ENCODE measurements at regions not wholly inside any gene's neighbourhood (a gene's known extent, or its start where the extent isn't known, plus 50 kb on each side); places are given as distances from the start of the nearest gene placed in this dataset.

DNA sequence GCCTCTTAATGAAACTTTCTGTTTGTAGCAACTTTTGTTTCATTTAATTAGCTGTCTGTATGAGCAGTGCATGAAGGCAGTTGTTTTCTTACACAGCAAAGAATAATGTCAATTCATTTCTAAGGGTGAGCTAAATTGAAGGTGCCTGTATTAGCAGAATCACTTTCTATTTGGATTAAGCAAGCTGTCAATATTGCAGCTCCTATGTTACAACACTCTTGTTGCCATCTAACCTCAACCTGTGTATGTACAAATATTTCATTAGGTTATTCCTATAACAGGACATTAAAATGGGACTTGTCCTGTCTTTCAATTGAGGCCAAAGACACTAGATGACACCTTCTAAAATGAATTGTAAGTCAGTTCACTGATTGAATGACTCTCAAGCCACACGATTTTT is 647.5 kb downstream of the UTRN start:
- TF ChIP-seq, protein P1, sequence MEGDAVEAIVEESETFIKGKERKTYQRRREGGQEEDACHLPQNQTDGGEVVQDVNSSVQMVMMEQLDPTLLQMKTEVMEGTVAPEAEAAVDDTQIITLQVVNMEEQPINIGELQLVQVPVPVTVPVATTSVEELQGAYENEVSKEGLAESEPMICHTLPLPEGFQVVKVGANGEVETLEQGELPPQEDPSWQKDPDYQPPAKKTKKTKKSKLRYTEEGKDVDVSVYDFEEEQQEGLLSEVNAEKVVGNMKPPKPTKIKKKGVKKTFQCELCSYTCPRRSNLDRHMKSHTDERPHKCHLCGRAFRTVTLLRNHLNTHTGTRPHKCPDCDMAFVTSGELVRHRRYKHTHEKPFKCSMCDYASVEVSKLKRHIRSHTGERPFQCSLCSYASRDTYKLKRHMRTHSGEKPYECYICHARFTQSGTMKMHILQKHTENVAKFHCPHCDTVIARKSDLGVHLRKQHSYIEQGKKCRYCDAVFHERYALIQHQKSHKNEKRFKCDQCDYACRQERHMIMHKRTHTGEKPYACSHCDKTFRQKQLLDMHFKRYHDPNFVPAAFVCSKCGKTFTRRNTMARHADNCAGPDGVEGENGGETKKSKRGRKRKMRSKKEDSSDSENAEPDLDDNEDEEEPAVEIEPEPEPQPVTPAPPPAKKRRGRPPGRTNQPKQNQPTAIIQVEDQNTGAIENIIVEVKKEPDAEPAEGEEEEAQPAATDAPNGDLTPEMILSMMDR (IDR thresholded peaks at IDR 0.05), result no peak
- no peak for TF ChIP-seq POLR2A (IDR thresholded peaks at IDR 0.05)
- H3K27me3 ChIP-seq, result no peaks in the 10 kb centered on the region
- H3K36me3 ChIP-seq, result no peaks in the 10 kb centered on the region
- H3K9me3 ChIP-seq, result no peaks in the 10 kb centered on the region
- intact Hi-C loops (cut with DNase I; ENCODE audit: low total_unique reads), result no loop called here
- no peaks in the 10 kb centered on the region for H3K4me1 ChIP-seq
- no peak for DNase-seq
- H3K27ac ChIP-seq, result no peak overlapping the region
- H3K4me3 ChIP-seq, result no peak overlapping the region

DNA sequence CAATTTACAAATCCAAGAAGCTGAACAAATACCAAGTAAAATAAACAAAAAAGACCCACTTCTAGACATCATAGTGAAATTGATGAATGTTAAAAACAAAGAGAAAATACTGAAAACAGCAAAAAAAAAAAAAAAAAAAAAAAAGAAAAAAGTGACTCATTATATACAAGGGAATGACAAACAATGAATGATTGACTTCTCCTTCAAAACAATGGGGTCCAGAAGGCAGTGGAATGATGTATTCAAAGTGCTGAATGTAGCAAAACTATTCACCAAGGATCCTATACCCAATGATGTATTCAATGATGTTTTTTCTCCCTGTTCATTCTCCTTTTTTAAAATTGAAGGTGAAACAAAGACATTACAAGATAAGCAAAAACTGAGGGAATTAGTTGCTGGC is 650.0 kb downstream of the UTRN start:
- Histone ChIP-seq H3K4me1 (no peaks in the 10 kb centered on the region), H3K4me3 (no peak overlapping the region), H3K36me3 (no peaks in the 10 kb centered on the region), H3K9me3 (no peaks in the 10 kb centered on the region), H3K27me3 (no peaks in the 10 kb centered on the region), H3K27ac (no peak overlapping the region)
- intact Hi-C loops (cut with DNase I; ENCODE audit: low total_unique reads), result no loop called here
- DNase-seq, result no peak
- TF ChIP-seq POLR2A (IDR thresholded peaks at IDR 0.05), result no peak
- TF ChIP-seq, protein P1 (IDR thresholded peaks at IDR 0.05), result no peak

DNA sequence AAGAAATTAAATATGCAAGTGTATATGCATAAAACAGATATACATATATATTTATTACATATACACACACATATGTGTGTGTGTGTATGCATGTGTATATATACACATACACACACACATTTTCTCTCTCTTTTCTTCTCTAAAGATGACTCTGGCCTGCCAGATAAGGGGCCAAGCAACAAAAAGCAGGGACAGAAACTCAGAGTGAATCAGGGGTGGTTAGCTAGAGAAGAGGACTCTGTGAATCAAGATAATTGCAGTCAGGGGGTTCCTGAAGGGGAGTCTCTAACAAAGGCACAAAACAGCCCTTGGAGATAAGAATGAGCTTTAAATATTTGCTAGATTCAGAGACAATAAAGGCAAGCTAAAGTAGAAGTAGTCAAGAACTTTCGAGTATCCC is 650.5 kb downstream of the UTRN start:
- Histone ChIP-seq H3K27ac (no peak overlapping the region), H3K9me3 (no peaks in the 10 kb centered on the region), H3K36me3 (no peaks in the 10 kb centered on the region), H3K4me1 (peaks cover 0 to 1% of the 10 kb centered on the region in 2 donors), H3K27me3 (no peaks in the 10 kb centered on the region), H3K4me3 (no peak overlapping the region)
- intact Hi-C loops (cut with DNase I; ENCODE audit: low total_unique reads), result no loop called here
- DNase-seq, result no peak
- no peak for TF ChIP-seq POLR2A (IDR thresholded peaks at IDR 0.05)
- TF ChIP-seq, protein P1 (IDR thresholded peaks at IDR 0.05), result no peak

DNA sequence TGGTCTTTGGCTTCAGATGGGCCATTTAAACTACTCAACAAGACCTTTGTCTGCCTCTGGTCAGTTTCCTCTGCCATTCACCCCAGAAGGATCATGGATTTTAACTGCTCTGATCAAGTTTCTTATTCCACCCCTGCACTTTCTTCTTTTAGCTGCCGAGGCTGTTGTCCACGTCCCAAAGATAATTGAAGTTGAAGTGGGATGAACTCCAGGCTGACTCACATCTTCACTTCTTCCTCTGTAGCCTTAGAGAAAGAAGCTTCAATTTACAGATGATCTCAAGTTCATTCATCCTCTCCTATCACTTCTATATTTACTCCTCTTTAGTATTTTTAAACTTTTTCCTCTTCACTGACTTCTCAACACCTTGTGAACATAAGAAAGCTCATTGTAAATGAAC is 651.6 kb downstream of the UTRN start:
- intact Hi-C loops (cut with DNase I; ENCODE audit: low total_unique reads), result no loop called here
- Histone ChIP-seq H3K36me3 (no peaks in the 10 kb centered on the region), H3K27ac (no peak overlapping the region), H3K4me1 (peaks cover 0 to 5% of the 10 kb centered on the region in 2 donors), H3K4me3 (no peak overlapping the region), H3K27me3 (no peaks in the 10 kb centered on the region), H3K9me3 (no peaks in the 10 kb centered on the region)
- DNase-seq, result no peak
- no peak for TF ChIP-seq POLR2A (IDR thresholded peaks at IDR 0.05)
- TF ChIP-seq, protein P1 (IDR thresholded peaks at IDR 0.05), result no peak

DNA sequence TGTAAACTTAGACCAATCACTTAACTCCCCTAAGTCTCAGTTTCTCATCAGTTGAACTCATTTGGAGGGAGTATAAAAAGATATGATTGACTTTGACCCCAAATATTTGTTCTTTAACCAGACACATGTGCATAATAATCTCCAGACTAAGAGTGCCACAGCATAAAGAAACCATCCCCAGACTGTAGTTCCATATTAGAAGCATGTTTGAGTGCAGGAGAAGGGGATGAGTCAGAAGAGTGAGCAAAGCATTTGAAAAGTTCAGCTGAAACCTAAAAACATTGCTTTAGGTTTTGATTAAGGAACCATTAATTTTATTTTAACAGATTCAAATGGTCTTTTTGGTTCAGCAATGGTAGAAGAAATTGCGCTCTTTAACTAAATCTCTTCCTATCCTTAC is 654.8 kb downstream of the UTRN start:
- no peaks in the 10 kb centered on the region for H3K36me3 ChIP-seq
- H3K9me3 ChIP-seq, result no peaks in the 10 kb centered on the region
- no peak overlapping the region for H3K27ac ChIP-seq
- H3K27me3 ChIP-seq, result no peaks in the 10 kb centered on the region
- no peak overlapping the region for H3K4me3 ChIP-seq
- DNase-seq, result no peak
- peaks cover 0 to 5% of the 10 kb centered on the region in 2 donors for H3K4me1 ChIP-seq
- intact Hi-C loops (cut with DNase I; ENCODE audit: low total_unique reads), result no loop called here
- TF ChIP-seq, protein P1 (IDR thresholded peaks at IDR 0.05), result no peak
- no peak for TF ChIP-seq POLR2A (IDR thresholded peaks at IDR 0.05)
